Ishikawa (cell line): ENCODE measurements at regions not wholly inside any gene's neighbourhood (a gene's known extent, or its start where the extent isn't known, plus 50 kb on each side); places are given as distances from the start of the nearest gene placed in this dataset.

Experiments
- CEBPB ChIP-seq: IDR thresholded peaks from 2 replicates; pipeline ENCODE4 v1.6.1; 2012
- CREB1 ChIP-seq: IDR thresholded peaks from 2 replicates; pipeline ENCODE4 v1.6.1; 2012; ENCODE audit warnings: low read depth
- EGR1 ChIP-seq: IDR thresholded peaks from 2 replicates; pipeline ENCODE4 v1.6.1; 2012
- EP300 ChIP-seq: IDR thresholded peaks from 2 replicates; pipeline ENCODE4 v1.6.1; 2012; ENCODE audit warnings: borderline replicate concordance
- FOXM1 ChIP-seq: IDR thresholded peaks from 2 replicates; pipeline ENCODE4 v1.6.1; 2012; ENCODE audit warnings: low read depth, borderline replicate concordance
- RAD21 ChIP-seq: IDR thresholded peaks from 2 replicates; pipeline ENCODE4 v1.6.1; 2012; ENCODE audit warnings: low read depth
- YY1 ChIP-seq: IDR thresholded peaks from 2 replicates; pipeline ENCODE4 v1.6.1; 2012; ENCODE audit warnings: low read depth
- TF ChIP-seq, protein P1 (sequence below): IDR thresholded peaks from 2 replicates; pipeline ENCODE4 v1.6.1; 2012

DNA sequence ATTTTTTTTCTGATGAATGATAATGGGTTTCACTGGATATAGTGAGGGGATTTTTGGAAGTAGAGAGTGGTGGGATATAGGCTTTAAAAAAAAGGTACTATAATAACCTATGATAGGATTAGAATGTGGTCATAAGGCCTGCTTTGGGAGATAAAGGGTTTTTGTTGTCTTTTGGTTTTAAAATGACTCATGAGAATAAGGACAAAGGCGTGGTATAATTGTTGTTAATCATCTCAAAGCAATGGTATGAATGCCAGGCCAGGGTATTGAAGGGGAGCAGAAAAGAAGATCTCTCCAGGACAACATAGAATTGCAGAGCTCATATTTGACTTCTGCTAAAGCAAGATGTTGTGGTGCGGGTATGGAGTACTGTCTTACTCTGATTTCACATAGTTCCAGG, 579.4 kb downstream of the JRKL start:
- TF ChIP-seq CEBPB (no peak), RAD21 (no peak), FOXM1 (no peak), CREB1 (no peak), EP300 (no peak), EGR1 (no peak), YY1 (no peak)
- TF ChIP-seq, protein P1, sequence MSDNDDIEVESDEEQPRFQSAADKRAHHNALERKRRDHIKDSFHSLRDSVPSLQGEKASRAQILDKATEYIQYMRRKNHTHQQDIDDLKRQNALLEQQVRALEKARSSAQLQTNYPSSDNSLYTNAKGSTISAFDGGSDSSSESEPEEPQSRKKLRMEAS: no peak
